ACHN (cell line): ENCODE measurements at regions not wholly inside any gene's neighbourhood (a gene's known extent, or its start where the extent isn't known, plus 50 kb on each side); places are given as distances from the start of the nearest gene placed in this dataset.
A peak's percentile ranks its signal among the peaks of the same experiment; 100 is the strongest.

Experiments used
- DNase-seq: peaks from one replicate; pipeline ENCODE4 v3.0.0-alpha.2; 2015
- in situ Hi-C: cut with HindIII; loops from 2 replicates; pipeline ENCODE4 v1.10.0; 2017; ENCODE audit warnings: low sequenced_read_pairs, low pct_ligation_motif_present, low pct_unique_long_range_greater_than_20kb

- DNase-seq = no peak
- in situ Hi-C loops = no loop called here
Measured at GRCh38 chr5:61999371-61999770, 306.6 kb upstream of the KIF2A start.

GRCh38 chr5:62000646-62001045, 305.4 kb upstream of the KIF2A start:
- no peak for DNase-seq
- in situ Hi-C loops = no loop called here

- DNase-seq = peak; percentile 1
- in situ Hi-C loops = no loop called here
Measured at GRCh38 chr5:62001640-62002039, 304.4 kb upstream of the KIF2A start.

GRCh38 chr5:62002436-62002835, 303.6 kb upstream of the KIF2A start:
- in situ Hi-C loops = no loop called here
- no peak for DNase-seq

- DNase-seq = no peak
- in situ Hi-C loops = no loop called here
Measured at GRCh38 chr5:62005551-62005950, 300.5 kb upstream of the KIF2A start.

GRCh38 chr5:62007457-62007856, 298.5 kb upstream of the KIF2A start:
- DNase-seq = no peak
- in situ Hi-C loops = no loop called here

GRCh38 chr5:62011089-62011664, 294.8 kb upstream of the KIF2A start:
- no peak for DNase-seq
- in situ Hi-C loops = no loop called here

- in situ Hi-C loops = no loop called here
Measured at GRCh38 chr5:62017092-62017491, 288.9 kb upstream of the KIF2A start.

GRCh38 chr5:62029303-62029702, 276.7 kb upstream of the KIF2A start:
- in situ Hi-C loops = no loop called here
- no peak for DNase-seq

More at GRCh38 chr5:62017092-62017491, 288.9 kb upstream of the KIF2A start:
- DNase-seq = no peak

- in situ Hi-C loops = no loop called here
Measured at GRCh38 chr5:62030326-62030725, 275.7 kb upstream of the KIF2A start.

GRCh38 chr5:62038024-62038423, 268.0 kb upstream of the KIF2A start:
- in situ Hi-C loops = no loop called here
- DNase-seq = no peak

More at GRCh38 chr5:62030326-62030725, 275.7 kb upstream of the KIF2A start:
- DNase-seq = no peak

GRCh38 chr5:62041156-62041756, 264.8 kb upstream of the KIF2A start:
- in situ Hi-C loops = no loop called here
- DNase-seq = no peak

- no peak for DNase-seq
- in situ Hi-C loops = no loop called here
Measured at GRCh38 chr5:62042007-62042406, 264.0 kb upstream of the KIF2A start.

- in situ Hi-C loops = no loop called here
- DNase-seq = no peak
Measured at GRCh38 chr5:62043289-62044280, 262.4 kb upstream of the KIF2A start.

- in situ Hi-C loops = no loop called here
- no peak for DNase-seq
Measured at GRCh38 chr5:62044989-62045388, 261.0 kb upstream of the KIF2A start.

GRCh38 chr5:62046191-62046590, 259.8 kb upstream of the KIF2A start:
- in situ Hi-C loops = no loop called here
- no peak for DNase-seq

GRCh38 chr5:62051747-62052146, 254.3 kb upstream of the KIF2A start:
- DNase-seq = no peak
- in situ Hi-C loops = no loop called here

GRCh38 chr5:62059960-62060359, 246.0 kb upstream of the KIF2A start:
- in situ Hi-C loops = no loop called here
- DNase-seq = no peak

- in situ Hi-C loops = no loop called here
- no peak for DNase-seq
Measured at GRCh38 chr5:62065050-62065449, 241.0 kb upstream of the KIF2A start.
